OCI-LY1 (cell line): ENCODE measurements at regions not wholly inside any gene's neighbourhood (a gene's known extent, or its start where the extent isn't known, plus 50 kb on each side); places are given as distances from the start of the nearest gene placed in this dataset.
A peak's percentile ranks its signal among the peaks of the same experiment; 100 is the strongest.

ENCODE experiments used
- H2AFZ ChIP-seq: fragments of 200-600 bp; sonication (generic), shearing (Covaris generic); 2 replicates; pipeline ENCODE4 v1.6.0; 2014; ENCODE audit warnings: antibody characterized with exemption, mild to moderate bottlenecking, low read length
- H3F3A ChIP-seq: fragments of 200-600 bp; sonication (generic), shearing (Covaris generic); 2 replicates; pipeline ENCODE4 v1.6.0; 2014; ENCODE audit warnings: mild to moderate bottlenecking, antibody characterized with exemption, low read length, moderate library complexity; ENCODE audit not compliant: insufficient read depth
- H3K27ac ChIP-seq: fragments of 200-600 bp; sonication (generic); 2 replicates; pipeline ENCODE4 v1.5.1; 2014; ENCODE audit warnings: low read length, mixed run types, mild to moderate bottlenecking, low read depth; ENCODE audit not compliant: poor library complexity, severe bottlenecking
- H3K27me3 ChIP-seq: fragments of 200-600 bp; sonication (generic); 2 replicates; pipeline ENCODE4 v1.6.0; 2014; ENCODE audit warnings: antibody characterized with exemption, mild to moderate bottlenecking, low read length, moderate library complexity; ENCODE audit not compliant: insufficient read depth
- H3K36me3 ChIP-seq: fragments of 200-600 bp; sonication (generic); 2 replicates; pipeline ENCODE4 v1.6.1; 2014; ENCODE audit warnings: mild to moderate bottlenecking, antibody characterized with exemption, low read length, moderate library complexity, mixed read lengths; ENCODE audit not compliant: insufficient read depth
- H3K4me1 ChIP-seq: fragments of 200-600 bp; sonication (generic); 2 replicates; pipeline ENCODE4 v1.5.1; 2014; ENCODE audit warnings: mild to moderate bottlenecking, low read length, moderate library complexity; ENCODE audit not compliant: insufficient read depth, severe bottlenecking
- H3K4me2 ChIP-seq: fragments of 200-600 bp; sonication (generic), shearing (Covaris generic); 2 replicates; pipeline ENCODE4 v1.6.1; 2014; ENCODE audit warnings: low read length
- H3K4me3 ChIP-seq: fragments of 200-600 bp; sonication (generic); 2 replicates; pipeline ENCODE4 v1.5.1; 2014; ENCODE audit warnings: low read length, low read depth, mild to moderate bottlenecking, mixed read lengths; ENCODE audit not compliant: poor library complexity, severe bottlenecking
- H3K79me2 ChIP-seq: fragments of 200-600 bp; shearing (Covaris generic); 2 replicates; pipeline ENCODE4 v1.6.1; 2016; ENCODE audit warnings: mixed run types, low read length, mixed read lengths; ENCODE audit not compliant: insufficient read depth
- H3K9ac ChIP-seq: fragments of 200-600 bp; sonication (generic), shearing (Covaris generic); 2 replicates; pipeline ENCODE4 v1.6.1; 2014; ENCODE audit warnings: mild to moderate bottlenecking, low read length, mixed read lengths
- H3K9me2 ChIP-seq: fragments of 200-600 bp; sonication (generic), shearing (Covaris generic); 2 replicates; pipeline ENCODE4 v1.6.1; 2014; ENCODE audit warnings: low read depth, mild to moderate bottlenecking, low read length, mixed read lengths
- H3K9me3 ChIP-seq: fragments of 200-600 bp; shearing (Covaris generic); 2 replicates; pipeline ENCODE4 v1.6.1; 2014; ENCODE audit warnings: low read length, mixed read lengths
- H4K20me1 ChIP-seq: fragments of 200-600 bp; sonication (generic), shearing (Covaris generic); 2 replicates; pipeline ENCODE4 v1.6.0; 2016; ENCODE audit warnings: mild to moderate bottlenecking, low read length; ENCODE audit not compliant: insufficient read depth
- CTCF ChIP-seq: fragments of 200-600 bp; sonication (generic), shearing (Covaris generic); IDR thresholded peaks from 2 replicates; pipeline ENCODE4 v1.5.1; 2017; ENCODE audit warnings: mild to moderate bottlenecking, antibody characterized with exemption, low read length, moderate library complexity, mixed read lengths
- EZH2 ChIP-seq: fragments of 200-600 bp; sonication (generic), shearing (Covaris generic); IDR thresholded peaks from 2 replicates; pipeline ENCODE4 v1.8.0; 2017; ENCODE audit warnings: borderline replicate concordance, mixed run types, mild to moderate bottlenecking, antibody characterized with exemption, low read length, moderate library complexity, mixed read lengths

GRCh38 chr6:105739764-105740163 is 336.9 kb upstream of the PREP start:
- H3K27me3 ChIP-seq: no peaks in the 10 kb centered on the region
- H3K4me2 ChIP-seq: no peak overlapping the region
- H2AFZ ChIP-seq: no peak overlapping the region
- no peaks in the 10 kb centered on the region for H3F3A ChIP-seq
- H3K9me3 ChIP-seq: no peaks in the 10 kb centered on the region
- no peaks in the 10 kb centered on the region for H4K20me1 ChIP-seq
- H3K4me1 ChIP-seq: no peaks in the 10 kb centered on the region
- H3K4me3 ChIP-seq: no peak overlapping the region
- no peaks in the 10 kb centered on the region for H3K36me3 ChIP-seq
- no peak overlapping the region for H3K27ac ChIP-seq
- H3K9me2 ChIP-seq: no peaks in the 10 kb centered on the region
- no peak for TF ChIP-seq EZH2
- TF ChIP-seq CTCF: no peak
- no peaks in the 10 kb centered on the region for H3K79me2 ChIP-seq
- H3K9ac ChIP-seq: no peak overlapping the region

GRCh38 chr6:105733556-105734162 is 330.8 kb upstream of the PREP start:
- H3K4me2 ChIP-seq: no peak overlapping the region
- peak; percentile 76 for TF ChIP-seq CTCF
- TF ChIP-seq EZH2: no peak
- no peaks in the 10 kb centered on the region for H3F3A ChIP-seq
- no peaks in the 10 kb centered on the region for H4K20me1 ChIP-seq
- H2AFZ ChIP-seq: no peak overlapping the region
- no peaks in the 10 kb centered on the region for H3K9me2 ChIP-seq
- H3K9ac ChIP-seq: no peak overlapping the region
- H3K27ac ChIP-seq: no peak overlapping the region
- H3K9me3 ChIP-seq: no peaks in the 10 kb centered on the region
- no peaks in the 10 kb centered on the region for H3K36me3 ChIP-seq
- H3K4me1 ChIP-seq: no peaks in the 10 kb centered on the region
- no peak overlapping the region for H3K4me3 ChIP-seq
- no peaks in the 10 kb centered on the region for H3K27me3 ChIP-seq
- no peaks in the 10 kb centered on the region for H3K79me2 ChIP-seq

GRCh38 chr6:105728995-105729394 is 326.1 kb upstream of the PREP start:
- no peaks in the 10 kb centered on the region for H3F3A ChIP-seq
- H3K9me3 ChIP-seq: no peaks in the 10 kb centered on the region
- H3K4me3 ChIP-seq: no peak overlapping the region
- no peak for TF ChIP-seq CTCF
- TF ChIP-seq EZH2: no peak
- no peak overlapping the region for H2AFZ ChIP-seq
- H3K79me2 ChIP-seq: no peaks in the 10 kb centered on the region
- no peak overlapping the region for H3K4me2 ChIP-seq
- H3K9me2 ChIP-seq: no peaks in the 10 kb centered on the region
- H3K27me3 ChIP-seq: no peaks in the 10 kb centered on the region
- H3K9ac ChIP-seq: no peak overlapping the region
- no peak overlapping the region for H3K27ac ChIP-seq
- no peaks in the 10 kb centered on the region for H3K36me3 ChIP-seq
- H3K4me1 ChIP-seq: no peaks in the 10 kb centered on the region
- no peaks in the 10 kb centered on the region for H4K20me1 ChIP-seq
